ENCODE measurements at regions not wholly inside any gene's neighbourhood (a gene's known extent, or its start where the extent isn't known, plus 50 kb on each side); places are given as distances from the start of the nearest gene placed in this dataset.

DNA sequence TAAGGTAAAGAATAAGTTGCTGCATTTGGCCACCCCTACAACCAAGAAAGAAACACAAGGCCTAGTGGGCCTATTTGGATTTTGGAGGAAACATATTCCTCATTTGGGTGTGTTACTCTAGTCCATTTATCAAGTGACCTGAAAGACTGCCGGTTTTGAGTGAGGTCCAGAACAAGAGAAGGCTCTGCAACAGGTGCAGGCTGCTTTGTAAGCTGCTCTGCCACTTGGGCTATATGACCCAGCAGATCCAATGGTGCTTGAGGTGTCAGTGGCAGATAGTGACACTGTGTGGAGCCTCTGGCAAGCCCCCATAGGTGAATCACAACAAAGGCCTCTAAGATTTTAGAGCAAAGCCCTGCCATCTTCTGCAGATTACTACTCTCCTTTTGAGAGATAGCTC lies 491.3 kb downstream of the TAFA4 start:
- TF ChIP-seq, protein P1, sequence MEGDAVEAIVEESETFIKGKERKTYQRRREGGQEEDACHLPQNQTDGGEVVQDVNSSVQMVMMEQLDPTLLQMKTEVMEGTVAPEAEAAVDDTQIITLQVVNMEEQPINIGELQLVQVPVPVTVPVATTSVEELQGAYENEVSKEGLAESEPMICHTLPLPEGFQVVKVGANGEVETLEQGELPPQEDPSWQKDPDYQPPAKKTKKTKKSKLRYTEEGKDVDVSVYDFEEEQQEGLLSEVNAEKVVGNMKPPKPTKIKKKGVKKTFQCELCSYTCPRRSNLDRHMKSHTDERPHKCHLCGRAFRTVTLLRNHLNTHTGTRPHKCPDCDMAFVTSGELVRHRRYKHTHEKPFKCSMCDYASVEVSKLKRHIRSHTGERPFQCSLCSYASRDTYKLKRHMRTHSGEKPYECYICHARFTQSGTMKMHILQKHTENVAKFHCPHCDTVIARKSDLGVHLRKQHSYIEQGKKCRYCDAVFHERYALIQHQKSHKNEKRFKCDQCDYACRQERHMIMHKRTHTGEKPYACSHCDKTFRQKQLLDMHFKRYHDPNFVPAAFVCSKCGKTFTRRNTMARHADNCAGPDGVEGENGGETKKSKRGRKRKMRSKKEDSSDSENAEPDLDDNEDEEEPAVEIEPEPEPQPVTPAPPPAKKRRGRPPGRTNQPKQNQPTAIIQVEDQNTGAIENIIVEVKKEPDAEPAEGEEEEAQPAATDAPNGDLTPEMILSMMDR (IDR thresholded peaks at IDR 0.05; ENCODE audit: insufficient read depth, low read depth, low read length), result no peak
- Histone ChIP-seq H3K36me3 (ENCODE audit: control insufficient read depth, insufficient read depth, low read length) (no peaks in the 10 kb centered on the region), H3K27me3 (ENCODE audit: control insufficient read depth, insufficient read depth, low read length) (no peaks in the 10 kb centered on the region), H3K4me3 (ENCODE audit: low read depth, low read length) (no peak overlapping the region)
- ChIA-PET CTCF (no interaction called here), POLR2A (no interaction called here)
- no peak for DNase-seq (ENCODE audit: low read depth)

- no peak overlapping the region for H3K4me3 ChIP-seq (ENCODE audit: low read depth, low read length)
- H3K36me3 ChIP-seq (ENCODE audit: control insufficient read depth, insufficient read depth, low read length), result no peaks in the 10 kb centered on the region
- ChIA-PET CTCF (no interaction called here), POLR2A (no interaction called here)
- TF ChIP-seq, protein P1 (IDR thresholded peaks at IDR 0.05; ENCODE audit: insufficient read depth, low read depth, low read length), result no peak
- DNase-seq (ENCODE audit: low read depth), result no peak
- H3K27me3 ChIP-seq (ENCODE audit: control insufficient read depth, insufficient read depth, low read length), result no peaks in the 10 kb centered on the region
These were observed 495.5 kb downstream of the TAFA4 start for GRCh38 chr3:68436619-68437401.

DNA sequence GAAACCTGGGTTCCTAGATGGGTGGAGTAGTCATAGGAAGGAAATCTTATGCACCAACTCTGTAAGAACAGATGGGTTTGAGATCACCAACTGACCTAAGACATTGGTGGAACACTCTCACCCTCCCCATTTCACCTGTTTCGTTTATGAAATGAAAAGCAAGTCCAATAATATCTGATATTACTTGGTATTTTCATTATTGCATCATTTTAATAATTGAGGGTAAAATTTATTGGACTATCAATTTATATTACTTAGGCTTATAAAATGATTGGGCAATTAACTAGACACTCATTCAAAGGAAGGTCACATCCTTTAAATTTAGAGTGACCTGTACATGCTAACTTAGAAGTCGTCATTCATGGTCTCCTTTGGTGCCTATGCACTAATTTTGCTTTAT lies 503.9 kb downstream of the TAFA4 start:
- no peak for DNase-seq (ENCODE audit: low read depth)
- H3K36me3 ChIP-seq (ENCODE audit: control insufficient read depth, insufficient read depth, low read length), result no peaks in the 10 kb centered on the region
- no peak overlapping the region for H3K4me3 ChIP-seq (ENCODE audit: low read depth, low read length)
- TF ChIP-seq, protein P1 (IDR thresholded peaks at IDR 0.05; ENCODE audit: insufficient read depth, low read depth, low read length), result no peak
- ChIA-PET POLR2A (no interaction called here), CTCF (no interaction called here)
- H3K27me3 ChIP-seq (ENCODE audit: control insufficient read depth, insufficient read depth, low read length), result no peaks in the 10 kb centered on the region

- POLR2A ChIA-PET, result no interaction called here
These were observed 507.4 kb downstream of the TAFA4 start for GRCh38 chr3:68424796-68425460.

GRCh38 chr3:68408626-68409025 lies 523.7 kb downstream of the TAFA4 start:
- TF ChIP-seq, protein P1 (IDR thresholded peaks at IDR 0.05; ENCODE audit: insufficient read depth, low read depth, low read length), result no peak
- DNase-seq (ENCODE audit: low read depth), result no peak
- POLR2A ChIA-PET, result no interaction called here
- no peak overlapping the region for H3K4me3 ChIP-seq (ENCODE audit: low read depth, low read length)
- H3K36me3 ChIP-seq (ENCODE audit: control insufficient read depth, insufficient read depth, low read length), result no peaks in the 10 kb centered on the region
- H3K27me3 ChIP-seq (ENCODE audit: control insufficient read depth, insufficient read depth, low read length), result no peaks in the 10 kb centered on the region
- CTCF ChIA-PET, result no interaction called here

More at GRCh38 chr3:68424796-68425460, 507.4 kb downstream of the TAFA4 start:
- H3K27me3 ChIP-seq (ENCODE audit: control insufficient read depth, insufficient read depth, low read length), result no peaks in the 10 kb centered on the region
- no peaks in the 10 kb centered on the region for H3K36me3 ChIP-seq (ENCODE audit: control insufficient read depth, insufficient read depth, low read length)
- CTCF ChIA-PET, result no interaction called here
- no peak for DNase-seq (ENCODE audit: low read depth)
- no peak overlapping the region for H3K4me3 ChIP-seq (ENCODE audit: low read depth, low read length)
- TF ChIP-seq, protein P1 (IDR thresholded peaks at IDR 0.05; ENCODE audit: insufficient read depth, low read depth, low read length), result no peak
